H1 (cell line): ENCODE measurements at regions not wholly inside any gene's neighbourhood (a gene's known extent, or its start where the extent isn't known, plus 50 kb on each side); places are given as distances from the start of the nearest gene placed in this dataset.

Source experiments
- CTCF ChIA-PET: fragments of 300-600 bp; sonication (Branson Sonifier 250); formaldehyde crosslinking; loops from one replicate; lab custom pipeline; 2021; ENCODE audit not compliant: partially characterized antibody; lab: Charles Lee
- POLR2A ChIA-PET: fragments of 300-600 bp; sonication (Branson Sonifier 250); formaldehyde crosslinking; loops from one replicate; lab custom pipeline; 2021; ENCODE audit warnings: inconsistent platforms; ENCODE audit not compliant: partially characterized antibody; lab: Charles Lee
- DNase-seq, 2 experiments: peaks; one replicate each; pipeline versions ENCODE4 v3.0.0 to v3.0.0-alpha.2; 2010 to 2022; ENCODE audit warnings: low spot score in 2 of 2, low read depth in 1 of 2, mixed read lengths in 1 of 2
- FAIRE-seq: peaks from 2 replicates; lab custom pipeline; 2011; peaks lifted over from hg19 to GRCh38; lab: Jason Lieb, UNC
- H2AFZ ChIP-seq: 2 replicates; pipeline ENCODE4 v1.8.1; 2012; ENCODE audit warnings: low read length, inconsistent platforms
- H2AK5ac ChIP-seq: 2 replicates; pipeline ENCODE4 v1.6.1; 2013; ENCODE audit warnings: low read depth, low read length
- H2BK120ac ChIP-seq: replicated peaks from 2 replicates; pipeline ENCODE3; 2013; ENCODE audit warnings: low read depth, low read length, inconsistent platforms
- H2BK12ac ChIP-seq: 2 replicates; pipeline ENCODE4 v1.6.1; 2013; ENCODE audit warnings: low read depth, low read length
- H2BK15ac ChIP-seq: 2 replicates; pipeline ENCODE4 v1.6.1; 2013; ENCODE audit warnings: low read length
- H2BK20ac ChIP-seq: 2 replicates; pipeline ENCODE4 v1.6.1; 2013; ENCODE audit warnings: low read length
- H2BK5ac ChIP-seq: 2 replicates; pipeline ENCODE4 v1.6.1; 2013; ENCODE audit warnings: low read depth, low read length
- H3K14ac ChIP-seq: 2 replicates; pipeline ENCODE4 v1.6.1; 2013; ENCODE audit warnings: inconsistent platforms; ENCODE audit not compliant: insufficient read length
- H3K18ac ChIP-seq: 2 replicates; pipeline ENCODE4 v1.6.1; 2013; ENCODE audit warnings: low read length; ENCODE audit errors: extremely low read depth
- H3K23ac ChIP-seq: 2 replicates; pipeline ENCODE4 v1.6.1; 2013; ENCODE audit warnings: inconsistent platforms; ENCODE audit not compliant: insufficient read length
- H3K23me2 ChIP-seq: 2 replicates; pipeline ENCODE4 v1.6.1; 2013; ENCODE audit warnings: low read depth, low read length
- H3K27ac ChIP-seq: 2 replicates; pipeline ENCODE4 v1.6.1; 2011; ENCODE audit warnings: low read depth, low read length, inconsistent platforms
- H3K27me3 ChIP-seq, 4 experiments: replicated peaks in 1 of 4; 1 replicate in 1 of 4; 2 replicates in 3 of 4; pipeline versions ENCODE4 v1.6.1 to v1.8.1; 2011 to 2013; ENCODE audit warnings: low read length in 3 of 4, mild to moderate bottlenecking in 3 of 4, inconsistent platforms in 2 of 4, mixed read lengths in 2 of 4, moderate library complexity in 1 of 4; ENCODE audit not compliant: control insufficient read depth in 3 of 4, insufficient read depth in 3 of 4; ENCODE audit errors: extremely low read depth in 1 of 4
- H3K36me3 ChIP-seq, 4 experiments: 2 replicates each; pipeline versions ENCODE4 v1.6.1 to v1.8.1; 2011 to 2013; ENCODE audit warnings: mild to moderate bottlenecking in 4 of 4, low read length in 3 of 4, moderate library complexity in 2 of 4, control low read depth in 1 of 4, inconsistent platforms in 1 of 4; ENCODE audit not compliant: insufficient read depth in 4 of 4, control insufficient read depth in 2 of 4
- H3K4ac ChIP-seq: replicated peaks from 2 replicates; pipeline ENCODE3; 2013; ENCODE audit warnings: low read length, low read depth, mixed read lengths, inconsistent platforms; ENCODE audit not compliant: insufficient read length
- H3K4me1 ChIP-seq, 4 experiments: replicated peaks in 1 of 4; 1 replicate in 1 of 4; 2 replicates in 3 of 4; pipeline versions ENCODE4 v1.6.1 to v1.8.1; 2011 to 2013; ENCODE audit warnings: low read length in 3 of 4, inconsistent platforms in 2 of 4, mixed read lengths in 1 of 4; ENCODE audit not compliant: insufficient read depth in 4 of 4, control insufficient read depth in 3 of 4
- H3K4me2 ChIP-seq, 2 experiments: 2 replicates each; pipeline versions ENCODE4 v1.6.1 to v1.8.1; 2011 to 2013; ENCODE audit warnings: low read depth in 2 of 2, low read length in 2 of 2, control low read depth in 1 of 2, inconsistent platforms in 1 of 2, mild to moderate bottlenecking in 1 of 2; ENCODE audit not compliant: insufficient read depth in 1 of 2
- H3K4me3 ChIP-seq, 4 experiments: fragments of 200-600, 300-600 bp in 1 of 4; sonication (generic), shearing (Covaris generic), sonication (Bioruptor Twin) in 1 of 4; 2 replicates each; pipeline versions ENCODE4 v1.5.1 to v1.8.1; 2011 to 2016; ENCODE audit warnings: low read length in 4 of 4, low read depth in 3 of 4, control low read depth in 2 of 4, inconsistent platforms in 2 of 4, mild to moderate bottlenecking in 2 of 4, mixed read lengths in 1 of 4, moderate library complexity in 1 of 4; ENCODE audit not compliant: insufficient read depth in 2 of 4; ENCODE audit errors: extremely low read depth in 1 of 4
- H3K56ac ChIP-seq: replicated peaks from 2 replicates; pipeline ENCODE3; 2013; ENCODE audit warnings: low read depth, mild to moderate bottlenecking, mixed read lengths, low read length, inconsistent platforms; ENCODE audit not compliant: insufficient read length
- H3K79me1 ChIP-seq: 2 replicates; pipeline ENCODE4 v1.6.1; 2013; ENCODE audit warnings: low read depth, low read length, control low read depth
- H3K79me2 ChIP-seq, 2 experiments: 2 replicates each; pipeline versions ENCODE4 v1.6.1 to v1.8.1; 2012 to 2013; ENCODE audit warnings: low read length in 2 of 2, mild to moderate bottlenecking in 2 of 2, inconsistent platforms in 1 of 2; ENCODE audit not compliant: insufficient read depth in 2 of 2, control insufficient read depth in 1 of 2
- H3K9ac ChIP-seq, 4 experiments: replicated peaks in 1 of 4; 1 replicate in 1 of 4; 2 replicates in 3 of 4; pipeline versions ENCODE4 v1.6.1 to v1.8.1; 2011 to 2013; ENCODE audit warnings: low read depth in 3 of 4, low read length in 3 of 4, control low read depth in 2 of 4, mild to moderate bottlenecking in 2 of 4, moderate library complexity in 2 of 4, inconsistent platforms in 1 of 4; ENCODE audit errors: extremely low read depth in 1 of 4
- H3K9me3 ChIP-seq, 2 experiments: 2 replicates each; pipeline versions ENCODE4 v1.6.1 to v1.8.1; 2012 to 2013; ENCODE audit warnings: mild to moderate bottlenecking in 2 of 2, moderate library complexity in 2 of 2, control low read depth in 1 of 2, inconsistent platforms in 1 of 2, low read depth in 1 of 2, low read length in 1 of 2, mixed read lengths in 1 of 2; ENCODE audit not compliant: insufficient read depth in 2 of 2
- H4K20me1 ChIP-seq, 2 experiments: replicated peaks in 1 of 2; 2 replicates each; pipeline versions ENCODE3 to v1.8.1; 2011 to 2013; ENCODE audit warnings: inconsistent platforms in 2 of 2, low read length in 2 of 2, mild to moderate bottlenecking in 1 of 2; ENCODE audit not compliant: insufficient read depth in 2 of 2, control insufficient read depth in 1 of 2
- H4K5ac ChIP-seq: 2 replicates; pipeline ENCODE4 v1.6.1; 2013; ENCODE audit warnings: low read length, low read depth, mixed read lengths, inconsistent platforms; ENCODE audit not compliant: insufficient read length
- H4K8ac ChIP-seq: 2 replicates; pipeline ENCODE4 v1.8.0; 2013; ENCODE audit warnings: mild to moderate bottlenecking, moderate library complexity, low read length, inconsistent platforms; ENCODE audit not compliant: insufficient read depth; ENCODE audit errors: extremely low read depth
- H4K91ac ChIP-seq: replicated peaks from 2 replicates; pipeline ENCODE3; 2013; ENCODE audit warnings: low read length, mixed read lengths, inconsistent platforms; ENCODE audit not compliant: insufficient read length
- BACH1 ChIP-seq: IDR thresholded peaks from 2 replicates; pipeline ENCODE4 v1.6.1; 2012; ENCODE audit warnings: low read length, improper control_type of control experiment
- CBX8 ChIP-seq: fragments of 300-800, 300-1000 bp; sonication (generic); IDR thresholded peaks from 2 replicates; pipeline ENCODE4 v1.7.1; 2016; ENCODE audit warnings: low read depth, low read length, borderline replicate concordance
- EGR1 ChIP-seq: IDR thresholded peaks from 2 replicates; pipeline ENCODE4 v1.6.1; 2011; ENCODE audit warnings: low read depth, low read length, borderline replicate concordance
- EP300 ChIP-seq, 2 experiments: IDR thresholded peaks; 1 replicate in 1 of 2; 2 replicates in 1 of 2; pipeline ENCODE4 v1.6.1; 2011 to 2012; ENCODE audit warnings: low read depth in 2 of 2, low read length in 2 of 2, mild to moderate bottlenecking in 2 of 2, borderline replicate concordance in 1 of 2, inconsistent platforms in 1 of 2, moderate library complexity in 1 of 2
- FOSL1 ChIP-seq: IDR thresholded peaks from 2 replicates; pipeline ENCODE4 v1.6.1; 2011; ENCODE audit warnings: mild to moderate bottlenecking, low read depth, low read length, moderate library complexity; ENCODE audit not compliant: insufficient read depth
- JUN ChIP-seq: IDR thresholded peaks from 2 replicates; pipeline ENCODE4 v1.6.1; 2011; ENCODE audit warnings: low read depth, mild to moderate bottlenecking, improper control_type of control experiment, low read length
- KDM1A ChIP-seq: fragments of 200-600, 300-600 bp; sonication (generic); IDR thresholded peaks from 2 replicates; pipeline ENCODE4 v1.7.1; 2016; ENCODE audit warnings: mild to moderate bottlenecking, low read length, borderline replicate concordance
- KDM4A ChIP-seq: IDR thresholded peaks from one replicate; pipeline ENCODE4 v1.7.1; 2012; ENCODE audit warnings: low read depth, mild to moderate bottlenecking, moderate library complexity, low read length, inconsistent platforms; ENCODE audit not compliant: severe bottlenecking
- NANOG ChIP-seq: IDR thresholded peaks from 2 replicates; pipeline ENCODE4 v1.6.1; 2011; ENCODE audit warnings: low read length, low read depth, mild to moderate bottlenecking, inconsistent platforms; ENCODE audit not compliant: insufficient read depth, poor library complexity, severe bottlenecking
- POLR2AphosphoS5 ChIP-seq: IDR thresholded peaks from 2 replicates; pipeline ENCODE4 v1.6.1; 2011; ENCODE audit warnings: low read depth, low read length
- SIN3A ChIP-seq, 2 experiments: IDR thresholded peaks in 1 of 2; conservative IDR thresholded peaks in 1 of 2; 2 replicates each; pipeline ENCODE4 v1.6.1; 2011 to 2012; ENCODE audit warnings: low read length in 2 of 2, improper control_type of control experiment in 1 of 2, low read depth in 1 of 2, mild to moderate bottlenecking in 1 of 2
- SIX5 ChIP-seq: IDR thresholded peaks from 2 replicates; pipeline ENCODE4 v1.6.1; 2011; ENCODE audit warnings: mild to moderate bottlenecking, low read depth, low read length
- SUZ12 ChIP-seq: fragments of 200-600 bp; sonication (generic); IDR thresholded peaks from 2 replicates; pipeline ENCODE4 v1.6.1; 2012; ENCODE audit warnings: mild to moderate bottlenecking, inconsistent platforms, low read length, moderate library complexity, mixed read lengths
- TEAD4 ChIP-seq: IDR thresholded peaks from 2 replicates; pipeline ENCODE4 v1.6.1; 2012; ENCODE audit warnings: low read depth, low read length, inconsistent platforms, mixed read lengths
- YY1 ChIP-seq: IDR thresholded peaks from 2 replicates; pipeline ENCODE4 v1.6.1; 2011; ENCODE audit warnings: low read depth, mild to moderate bottlenecking, low read length
- WGBS, 2 experiments: shearing (Covaris generic) in 1 of 2; methylation state at CpG; one replicate each; pipeline versions ENCODE4 v1.1.6 to v1.1.7; 2013 to 2015; ENCODE audit warnings: low lambda C conversion rate in 2 of 2, mixed read lengths in 2 of 2, inconsistent platforms in 1 of 2, low coverage in 1 of 2, missing lambda C conversion rate in 1 of 2; ENCODE audit not compliant: insufficient replicate concordance in 2 of 2, insufficient coverage in 1 of 2, insufficient read length in 1 of 2; ENCODE audit errors: extremely low coverage in 1 of 2, missing lambda C conversion rate in 1 of 2; 5-methylcytosine and 5-hydroxymethylcytosine counted together

- no peak overlapping the region for H3K23ac ChIP-seq
- no peak overlapping the region for H4K91ac ChIP-seq
- no peak overlapping the region for H3K4me2 ChIP-seq
- no peak overlapping the region for H3K14ac ChIP-seq
- no peaks in the 10 kb centered on the region for H3K9me3 ChIP-seq
- H2AK5ac ChIP-seq = no peak overlapping the region
- H3K27ac ChIP-seq = no peak overlapping the region
- H3K79me1 ChIP-seq = no peaks in the 10 kb centered on the region
- H3K4me1 ChIP-seq = no peaks in the 10 kb centered on the region
- ChIA-PET CTCF (interaction anchor here (0.9 to 1.5 kb wide), 2 partner anchors 10 to 94 kb away, joined by 3 to 5 read pairs; no protein-coding TSS in a partner anchor), POLR2A (no interaction called here)
- DNase-seq (no peak), FAIRE-seq (no peak)
- H3K56ac ChIP-seq = no peak overlapping the region
- no peak overlapping the region for H2BK20ac ChIP-seq
- no peak overlapping the region for H2BK120ac ChIP-seq
- H4K5ac ChIP-seq = no peak overlapping the region
- no peak overlapping the region for H3K4ac ChIP-seq
- H2AFZ ChIP-seq = no peak overlapping the region
- H3K4me3 ChIP-seq = no peak overlapping the region
- H2BK15ac ChIP-seq = no peak overlapping the region
- no peak overlapping the region for H2BK12ac ChIP-seq
- WGBS, 2 experiments = 88% methylated on average over 2 of the region's 2 CpGs; no CpG with 5 or more reads in 1 of the 2 experiments
- H3K79me2 ChIP-seq = no peaks in the 10 kb centered on the region
- H4K20me1 ChIP-seq = no peaks in the 10 kb centered on the region
- H3K9ac ChIP-seq = no peak overlapping the region
- H3K23me2 ChIP-seq = no peaks in the 10 kb centered on the region
- no peak overlapping the region for H4K8ac ChIP-seq
- no peak overlapping the region for H3K18ac ChIP-seq
- no peaks in the 10 kb centered on the region for H3K36me3 ChIP-seq
- H2BK5ac ChIP-seq = no peak overlapping the region
- H3K27me3 ChIP-seq = no peaks in the 10 kb centered on the region
- TF ChIP-seq YY1 (no peak), SIN3A (conservative IDR thresholded peaks at IDR 0.05 in 1 of 2, IDR thresholded peaks at IDR 0.05 in 1 of 2; ENCODE audit: low read depth in 1 of 2, low read length in 2 of 2) (no peak), FOSL1 (no peak), TEAD4 (no peak), NANOG (no peak), CBX8 (no peak), SIX5 (no peak), KDM1A (no peak), EGR1 (no peak), EP300 (IDR thresholded peaks at IDR 0.05; ENCODE audit: borderline replicate concordance in 1 of 2, low read depth in 2 of 2, low read length in 2 of 2) (no peak), SUZ12 (no peak), BACH1 (no peak), POLR2AphosphoS5 (no peak), JUN (no peak), KDM4A (no peak)
Observed at GRCh38 chr1:14529475-14529874, 69.0 kb upstream of the KAZN start.
